ENCODE measurements at regions not wholly inside any gene's neighbourhood (a gene's known extent, or its start where the extent isn't known, plus 50 kb on each side); places are given as distances from the start of the nearest gene placed in this dataset.

GRCh38 chr3:28935146-28935545 lies 345.7 kb upstream of the RBMS3 start:
- in situ Hi-C loops (cut with HindIII; ENCODE audit: low sequenced_read_pairs), result no loop called here
- H3K4me3 ChIP-seq (ENCODE audit: low read depth, low read length), result no peak overlapping the region

GRCh38 chr3:28936154-28936553 lies 344.7 kb upstream of the RBMS3 start:
- no peak for TF ChIP-seq CTCF (IDR thresholded peaks at IDR 0.05; ENCODE audit: low read depth, low read length, missing control alignments)
- DNase-seq (ENCODE audit: low read depth), result no peak
- H3K4me3 ChIP-seq (ENCODE audit: low read depth, low read length), result no peak overlapping the region
- in situ Hi-C loops (cut with HindIII; ENCODE audit: low sequenced_read_pairs), result no loop called here

More at GRCh38 chr3:28935146-28935545, 345.7 kb upstream of the RBMS3 start:
- no peak for DNase-seq (ENCODE audit: low read depth)
- TF ChIP-seq CTCF (IDR thresholded peaks at IDR 0.05; ENCODE audit: low read depth, low read length, missing control alignments), result no peak

GRCh38 chr3:28940530-28940929 lies 340.3 kb upstream of the RBMS3 start:
- in situ Hi-C loops (cut with HindIII; ENCODE audit: low sequenced_read_pairs), result no loop called here
- TF ChIP-seq CTCF (IDR thresholded peaks at IDR 0.05; ENCODE audit: low read depth, low read length, missing control alignments), result no peak
- no peak overlapping the region for H3K4me3 ChIP-seq (ENCODE audit: low read depth, low read length)
- DNase-seq (ENCODE audit: low read depth), result peak; percentile 99

GRCh38 chr3:28940994-28941393 lies 339.9 kb upstream of the RBMS3 start:
- in situ Hi-C loops (cut with HindIII; ENCODE audit: low sequenced_read_pairs), result no loop called here
- DNase-seq (ENCODE audit: low read depth), result no peak
- TF ChIP-seq CTCF (IDR thresholded peaks at IDR 0.05; ENCODE audit: low read depth, low read length, missing control alignments), result no peak
- no peak overlapping the region for H3K4me3 ChIP-seq (ENCODE audit: low read depth, low read length)

DNA sequence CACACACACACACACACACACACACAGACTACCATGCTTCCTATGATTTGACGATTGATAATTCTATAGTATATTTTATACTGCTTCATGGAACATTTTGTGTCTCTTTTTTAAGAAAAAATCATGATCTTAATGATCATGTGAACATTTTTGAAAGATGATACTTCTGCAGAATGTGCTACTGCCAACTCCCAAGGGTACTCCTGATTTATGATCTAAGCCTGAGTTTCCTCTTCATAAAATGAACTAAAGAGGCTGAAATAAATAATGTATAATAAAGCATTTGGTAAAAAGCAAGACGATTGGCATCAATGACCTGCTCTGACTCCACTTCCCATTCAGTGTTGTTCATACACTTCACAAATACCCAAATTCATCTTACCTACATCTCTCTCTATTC lies 333.8 kb upstream of the RBMS3 start:
- in situ Hi-C loops (cut with HindIII; ENCODE audit: low sequenced_read_pairs), result no loop called here
- TF ChIP-seq CTCF (IDR thresholded peaks at IDR 0.05; ENCODE audit: low read depth, low read length, missing control alignments), result no peak
- no peak for DNase-seq (ENCODE audit: low read depth)
- no peak overlapping the region for H3K4me3 ChIP-seq (ENCODE audit: low read depth, low read length)

DNA sequence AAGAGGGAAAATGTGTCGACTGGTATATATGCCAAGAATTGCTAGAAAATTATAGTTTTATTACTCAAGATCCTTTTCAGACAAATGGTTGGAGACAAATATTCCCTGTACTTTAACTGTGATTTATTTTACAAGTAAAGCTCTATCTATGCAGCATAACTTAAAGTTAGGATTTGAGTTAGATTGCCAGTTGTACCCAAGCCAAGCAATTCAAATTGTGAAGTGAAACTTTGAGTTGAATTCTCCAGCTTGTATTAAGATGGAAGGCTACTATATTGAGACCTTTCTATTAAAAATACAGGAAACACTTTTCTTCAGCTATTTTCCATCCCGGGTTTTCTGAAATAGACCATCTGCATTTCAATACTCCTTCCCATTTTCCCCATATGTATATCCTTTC lies 333.1 kb upstream of the RBMS3 start:
- H3K4me3 ChIP-seq (ENCODE audit: low read depth, low read length), result no peak overlapping the region
- no peak for TF ChIP-seq CTCF (IDR thresholded peaks at IDR 0.05; ENCODE audit: low read depth, low read length, missing control alignments)
- in situ Hi-C loops (cut with HindIII; ENCODE audit: low sequenced_read_pairs), result no loop called here
- no peak for DNase-seq (ENCODE audit: low read depth)

GRCh38 chr3:28948685-28949084 lies 332.2 kb upstream of the RBMS3 start:
- TF ChIP-seq CTCF (IDR thresholded peaks at IDR 0.05; ENCODE audit: low read depth, low read length, missing control alignments), result no peak
- no peak for DNase-seq (ENCODE audit: low read depth)
- H3K4me3 ChIP-seq (ENCODE audit: low read depth, low read length), result no peak overlapping the region
- in situ Hi-C loops (cut with HindIII; ENCODE audit: low sequenced_read_pairs), result no loop called here
